ENCODE measurements at regions not wholly inside any gene's neighbourhood (a gene's known extent, or its start where the extent isn't known, plus 50 kb on each side); places are given as distances from the start of the nearest gene placed in this dataset.

GRCh38 chr1:172978595-172978994 lies 72.1 kb downstream of the TNFSF18 start:
- TF ChIP-seq CTCF (IDR thresholded peaks at IDR 0.05; ENCODE audit: poor library complexity, severe bottlenecking) (no peak), SMC3 (conservative IDR thresholded peaks at IDR 0.05; ENCODE audit: poor library complexity) (no peak)

All from neural cell (in vitro differentiated cells).